ENCODE measurements at regions not wholly inside any gene's neighbourhood (a gene's known extent, or its start where the extent isn't known, plus 50 kb on each side); places are given as distances from the start of the nearest gene placed in this dataset.

GRCh38 chr7:17507717-17508116, 209.3 kb downstream of the AHR start:
- FAIRE-seq (no peak), DNase-seq (ENCODE audit: low read depth) (no peak)
- H3K27me3 ChIP-seq (ENCODE audit: insufficient read depth, low read length), result no peaks in the 10 kb centered on the region
- Mint-ChIP-seq H3K27ac (ENCODE audit: unreplicated experiment) (no peak overlapping the region), H3K36me3 (ENCODE audit: low read depth, unreplicated experiment) (no peaks in the 10 kb centered on the region), H3K4me3 (ENCODE audit: unreplicated experiment) (no peak overlapping the region), H3K4me1 (ENCODE audit: low read depth, unreplicated experiment) (no peaks in the 10 kb centered on the region), H3K27me3 (ENCODE audit: low read depth, unreplicated experiment) (no peaks in the 10 kb centered on the region), H3K9me3 (ENCODE audit: unreplicated experiment) (no peaks in the 10 kb centered on the region)
- H2AFZ ChIP-seq (ENCODE audit: low read depth, low read length), result no peak overlapping the region
- no peaks in the 10 kb centered on the region for H4K20me1 ChIP-seq (ENCODE audit: insufficient read depth, low read length)
- no peak overlapping the region for H3K9ac ChIP-seq (ENCODE audit: low read length)
- H3K27ac ChIP-seq (ENCODE audit: low read depth, low read length), result no peak overlapping the region
- H3K4me2 ChIP-seq (ENCODE audit: low read length), result no peak overlapping the region
- H3K36me3 ChIP-seq (ENCODE audit: insufficient read depth, low read length), result no peaks in the 10 kb centered on the region
- H3K9me3 ChIP-seq (ENCODE audit: insufficient read depth, low read depth, low read length), result no peaks in the 10 kb centered on the region
- no peaks in the 10 kb centered on the region for H3K79me2 ChIP-seq (ENCODE audit: insufficient read depth, low read length)
- TF ChIP-seq EZH2 (IDR thresholded peaks at IDR 0.05; ENCODE audit: insufficient read depth, low read length), result no peak
- H3K4me3 ChIP-seq (ENCODE audit: insufficient read depth, low read depth, low read length), result no peak overlapping the region
- H3K4me1 ChIP-seq (ENCODE audit: insufficient read depth, low read length), result no peaks in the 10 kb centered on the region

- Histone ChIP-seq H3K9ac (ENCODE audit: low read length) (no peak overlapping the region), H3K79me2 (ENCODE audit: insufficient read depth, low read length) (no peaks in the 10 kb centered on the region), H3K4me2 (ENCODE audit: low read length) (no peak overlapping the region), H3K9me3 (ENCODE audit: insufficient read depth, low read depth, low read length) (no peaks in the 10 kb centered on the region), H3K4me3 (ENCODE audit: insufficient read depth, low read depth, low read length) (no peak overlapping the region), H3K27me3 (ENCODE audit: insufficient read depth, low read length) (no peaks in the 10 kb centered on the region), H3K36me3 (ENCODE audit: insufficient read depth, low read length) (no peaks in the 10 kb centered on the region), H4K20me1 (ENCODE audit: insufficient read depth, low read length) (no peaks in the 10 kb centered on the region), H3K4me1 (ENCODE audit: insufficient read depth, low read length) (no peaks in the 10 kb centered on the region), H3K27ac (ENCODE audit: low read depth, low read length) (no peak overlapping the region), H2AFZ (ENCODE audit: low read depth, low read length) (no peak overlapping the region)
- Mint-ChIP-seq H3K27me3 (ENCODE audit: low read depth, unreplicated experiment) (no peaks in the 10 kb centered on the region), H3K27ac (ENCODE audit: unreplicated experiment) (no peak overlapping the region), H3K36me3 (ENCODE audit: low read depth, unreplicated experiment) (no peaks in the 10 kb centered on the region), H3K4me3 (ENCODE audit: unreplicated experiment) (no peak overlapping the region), H3K4me1 (ENCODE audit: low read depth, unreplicated experiment) (no peaks in the 10 kb centered on the region), H3K9me3 (ENCODE audit: unreplicated experiment) (no peaks in the 10 kb centered on the region)
- no peak for TF ChIP-seq EZH2 (IDR thresholded peaks at IDR 0.05; ENCODE audit: insufficient read depth, low read length)
- TF ChIP-seq, protein P1, sequence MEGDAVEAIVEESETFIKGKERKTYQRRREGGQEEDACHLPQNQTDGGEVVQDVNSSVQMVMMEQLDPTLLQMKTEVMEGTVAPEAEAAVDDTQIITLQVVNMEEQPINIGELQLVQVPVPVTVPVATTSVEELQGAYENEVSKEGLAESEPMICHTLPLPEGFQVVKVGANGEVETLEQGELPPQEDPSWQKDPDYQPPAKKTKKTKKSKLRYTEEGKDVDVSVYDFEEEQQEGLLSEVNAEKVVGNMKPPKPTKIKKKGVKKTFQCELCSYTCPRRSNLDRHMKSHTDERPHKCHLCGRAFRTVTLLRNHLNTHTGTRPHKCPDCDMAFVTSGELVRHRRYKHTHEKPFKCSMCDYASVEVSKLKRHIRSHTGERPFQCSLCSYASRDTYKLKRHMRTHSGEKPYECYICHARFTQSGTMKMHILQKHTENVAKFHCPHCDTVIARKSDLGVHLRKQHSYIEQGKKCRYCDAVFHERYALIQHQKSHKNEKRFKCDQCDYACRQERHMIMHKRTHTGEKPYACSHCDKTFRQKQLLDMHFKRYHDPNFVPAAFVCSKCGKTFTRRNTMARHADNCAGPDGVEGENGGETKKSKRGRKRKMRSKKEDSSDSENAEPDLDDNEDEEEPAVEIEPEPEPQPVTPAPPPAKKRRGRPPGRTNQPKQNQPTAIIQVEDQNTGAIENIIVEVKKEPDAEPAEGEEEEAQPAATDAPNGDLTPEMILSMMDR (IDR thresholded peaks at IDR 0.05; ENCODE audit: insufficient read depth, low read depth, low read length), result no peak
- FAIRE-seq, result no peak
- DNase-seq (ENCODE audit: low read depth), result no peak
Measured at GRCh38 chr7:17512181-17512675, 213.8 kb downstream of the AHR start.

DNA sequence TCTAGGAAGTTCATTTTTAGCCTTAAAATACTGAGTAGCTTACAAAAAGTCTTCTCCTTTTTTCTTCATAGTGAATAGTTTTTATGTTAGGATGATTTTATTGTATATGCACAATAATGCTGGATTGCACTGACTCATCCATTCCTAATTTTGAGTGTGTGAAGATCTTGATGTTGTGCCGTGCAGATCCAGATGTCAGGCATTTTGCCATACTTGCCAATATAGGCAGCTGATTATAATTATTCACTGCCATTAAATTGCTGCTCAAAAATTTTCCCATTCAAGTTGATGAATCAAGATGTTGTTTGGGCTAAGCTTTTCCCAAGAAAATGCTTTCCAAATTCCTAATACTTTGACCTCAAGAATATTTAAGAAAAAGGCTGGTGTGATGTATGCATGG, 218.3 kb downstream of the AHR start:
- Mint-ChIP-seq H3K4me3 (ENCODE audit: unreplicated experiment) (no peak overlapping the region), H3K27me3 (ENCODE audit: low read depth, unreplicated experiment) (no peaks in the 10 kb centered on the region), H3K27ac (ENCODE audit: unreplicated experiment) (no peak overlapping the region), H3K4me1 (ENCODE audit: low read depth, unreplicated experiment) (peaks cover 13% of the 10 kb centered on the region), H3K9me3 (ENCODE audit: unreplicated experiment) (no peaks in the 10 kb centered on the region), H3K36me3 (ENCODE audit: low read depth, unreplicated experiment) (no peaks in the 10 kb centered on the region)
- FAIRE-seq (no peak), DNase-seq (ENCODE audit: low read depth) (peak; percentile 45)
- H3K79me2 ChIP-seq (ENCODE audit: insufficient read depth, low read length), result no peaks in the 10 kb centered on the region
- H3K4me1 ChIP-seq (ENCODE audit: insufficient read depth, low read length), result peaks cover 7% of the 10 kb centered on the region
- no peak overlapping the region for H3K4me2 ChIP-seq (ENCODE audit: low read length)
- no peaks in the 10 kb centered on the region for H3K36me3 ChIP-seq (ENCODE audit: insufficient read depth, low read length)
- H3K9ac ChIP-seq (ENCODE audit: low read length), result no peak overlapping the region
- no peak overlapping the region for H2AFZ ChIP-seq (ENCODE audit: low read depth, low read length)
- H3K9me3 ChIP-seq (ENCODE audit: insufficient read depth, low read depth, low read length), result no peaks in the 10 kb centered on the region
- H3K27ac ChIP-seq (ENCODE audit: low read depth, low read length), result no peak overlapping the region
- no peak overlapping the region for H3K4me3 ChIP-seq (ENCODE audit: insufficient read depth, low read depth, low read length)
- TF ChIP-seq, protein P1 (IDR thresholded peaks at IDR 0.05; ENCODE audit: insufficient read depth, low read depth, low read length), result no peak
- TF ChIP-seq EZH2 (IDR thresholded peaks at IDR 0.05; ENCODE audit: insufficient read depth, low read length), result no peak
- H4K20me1 ChIP-seq (ENCODE audit: insufficient read depth, low read length), result no peaks in the 10 kb centered on the region
- no peaks in the 10 kb centered on the region for H3K27me3 ChIP-seq (ENCODE audit: insufficient read depth, low read length)

Data from astrocyte (in vitro differentiated cells and primary cell).